Kidney (tissue), 13 donors: ENCODE measurements at regions not wholly inside any gene's neighbourhood (a gene's known extent, or its start where the extent isn't known, plus 50 kb on each side); places are given as distances from the start of the nearest gene placed in this dataset.

ENCODE experiments used
- DNase-seq, 5 donors: peaks; one replicate each; pipeline ENCODE4 v3.0.0-alpha.2; 2013 to 2020
- FAIRE-seq: peaks from 2 replicates; lab custom pipeline; 2012; peaks lifted over from hg19 to GRCh38; lab: Jason Lieb, UNC
- H3K27ac ChIP-seq, 2 donors: one replicate each; pipeline ENCODE4 v1.7.0; 2013; ENCODE audit warnings: low read depth in 2 of 2, low read length in 2 of 2, inconsistent platforms in 1 of 2
- H3K27me3 ChIP-seq: one replicate; pipeline ENCODE4 v1.7.1; 2013; ENCODE audit warnings: low read length, inconsistent platforms; ENCODE audit not compliant: control insufficient read depth, insufficient read depth
- H3K36me3 ChIP-seq, 3 donors: one replicate each; pipeline versions ENCODE4 v1.7.0 to v1.7.1; 2013; ENCODE audit warnings: low read length in 3 of 3, control low read depth in 1 of 3, inconsistent platforms in 1 of 3; ENCODE audit not compliant: insufficient read depth in 3 of 3, control insufficient read depth in 2 of 3
- H3K4me1 ChIP-seq, 3 donors: one replicate each; pipeline versions ENCODE4 v1.7.0 to v1.7.1; 2013; ENCODE audit warnings: low read length in 3 of 3, inconsistent platforms in 1 of 3, low read depth in 1 of 3; ENCODE audit not compliant: control insufficient read depth in 2 of 3, insufficient read depth in 2 of 3
- H3K4me3 ChIP-seq, 3 donors: one replicate each; pipeline versions ENCODE4 v1.7.0 to v1.8.1; 2013; ENCODE audit warnings: low read length in 3 of 3, control low read depth in 1 of 3, inconsistent platforms in 1 of 3
- H3K9ac ChIP-seq, 3 donors: one replicate each; pipeline versions ENCODE4 v1.7.0 to v1.7.1; 2013; ENCODE audit warnings: low read length in 3 of 3, control low read depth in 1 of 3, inconsistent platforms in 1 of 3
- H3K9me3 ChIP-seq, 3 donors: one replicate each; pipeline versions ENCODE4 v1.7.0 to v1.7.1; 2013; ENCODE audit warnings: low read length in 3 of 3, control low read depth in 1 of 3, inconsistent platforms in 1 of 3; ENCODE audit not compliant: control insufficient read depth in 2 of 3, insufficient read depth in 1 of 3
- intact Hi-C: fragments of 100-400 bp; cut with DNase I; formaldehyde crosslinking; loops from one replicate; pipeline ENCODE4 v1.11.1; 2022
- TF ChIP-seq, protein P1 (sequence below): IDR thresholded peaks from 3 replicates; pipeline ENCODE4 v1.5.1; 2012; ENCODE audit warnings: mild to moderate bottlenecking, moderate library complexity, borderline replicate concordance; ENCODE audit not compliant: insufficient read depth; ENCODE audit errors: extremely low read depth
- donor health status: control.
- donor health status: control.
- donor health status: control.
- donor health status: control.
- donor health status: control.
- donor health status: DM: yes; HTN: yes; CAD: no.
- donor health status: Normal renal cell carcinoma (clear cell type).

DNA sequence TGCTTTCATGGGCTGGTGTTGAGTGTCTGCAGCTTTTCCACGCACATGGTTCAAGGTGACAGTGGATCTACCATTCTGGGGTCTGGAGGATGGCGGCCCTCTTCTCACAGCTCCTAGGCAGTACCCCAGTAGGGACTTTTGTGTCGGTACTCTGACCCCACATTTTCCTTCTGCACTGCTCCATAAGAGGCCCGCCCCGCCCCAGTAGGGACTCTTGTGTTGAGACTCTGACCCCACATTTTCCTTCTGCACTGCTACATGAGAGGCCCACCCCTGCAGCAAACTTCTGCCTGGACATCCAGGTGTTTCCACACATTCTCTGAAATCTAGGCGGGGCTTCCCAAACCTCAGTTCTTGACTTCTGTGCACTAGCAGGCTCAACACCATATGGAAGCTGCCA is 383.4 kb upstream of the MEIS2 start:
- Histone ChIP-seq H3K27ac (no peak overlapping the region), H3K4me1 (no peaks in the 10 kb centered on the region), H3K27me3 (no peaks in the 10 kb centered on the region), H3K4me3 (no peak overlapping the region), H3K9ac (no peak overlapping the region), H3K36me3 (no peaks in the 10 kb centered on the region), H3K9me3 (no peaks in the 10 kb centered on the region)
- DNase-seq, result no peak
- TF ChIP-seq, protein P1, sequence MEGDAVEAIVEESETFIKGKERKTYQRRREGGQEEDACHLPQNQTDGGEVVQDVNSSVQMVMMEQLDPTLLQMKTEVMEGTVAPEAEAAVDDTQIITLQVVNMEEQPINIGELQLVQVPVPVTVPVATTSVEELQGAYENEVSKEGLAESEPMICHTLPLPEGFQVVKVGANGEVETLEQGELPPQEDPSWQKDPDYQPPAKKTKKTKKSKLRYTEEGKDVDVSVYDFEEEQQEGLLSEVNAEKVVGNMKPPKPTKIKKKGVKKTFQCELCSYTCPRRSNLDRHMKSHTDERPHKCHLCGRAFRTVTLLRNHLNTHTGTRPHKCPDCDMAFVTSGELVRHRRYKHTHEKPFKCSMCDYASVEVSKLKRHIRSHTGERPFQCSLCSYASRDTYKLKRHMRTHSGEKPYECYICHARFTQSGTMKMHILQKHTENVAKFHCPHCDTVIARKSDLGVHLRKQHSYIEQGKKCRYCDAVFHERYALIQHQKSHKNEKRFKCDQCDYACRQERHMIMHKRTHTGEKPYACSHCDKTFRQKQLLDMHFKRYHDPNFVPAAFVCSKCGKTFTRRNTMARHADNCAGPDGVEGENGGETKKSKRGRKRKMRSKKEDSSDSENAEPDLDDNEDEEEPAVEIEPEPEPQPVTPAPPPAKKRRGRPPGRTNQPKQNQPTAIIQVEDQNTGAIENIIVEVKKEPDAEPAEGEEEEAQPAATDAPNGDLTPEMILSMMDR, result no peak
- intact Hi-C loops, result no loop called here
- no peak for FAIRE-seq

DNA sequence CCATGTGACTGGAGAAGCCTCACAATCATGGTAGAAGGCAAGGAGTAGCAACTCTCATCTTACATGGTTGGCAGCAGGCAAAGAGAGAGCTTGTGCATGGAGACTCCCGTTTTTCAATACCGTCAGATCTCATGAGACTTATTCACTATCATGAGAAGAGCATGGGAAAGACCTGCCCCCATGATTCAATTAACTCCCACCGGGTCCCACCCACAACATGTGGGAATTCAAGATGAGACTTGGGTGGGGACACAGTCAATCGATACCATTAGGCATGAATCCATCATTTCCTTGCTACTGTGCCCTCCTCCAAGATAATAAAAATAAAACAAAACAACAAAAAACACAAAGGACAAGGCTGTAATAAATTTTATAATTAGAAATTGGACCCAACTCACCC is 384.7 kb upstream of the MEIS2 start:
- H3K4me1 ChIP-seq, result no peaks in the 10 kb centered on the region
- intact Hi-C loops, result no loop called here
- no peak overlapping the region for H3K9ac ChIP-seq
- DNase-seq, result no peak
- H3K36me3 ChIP-seq, result no peaks in the 10 kb centered on the region
- H3K9me3 ChIP-seq, result no peaks in the 10 kb centered on the region
- no peak for FAIRE-seq
- H3K4me3 ChIP-seq, result no peak overlapping the region
- no peaks in the 10 kb centered on the region for H3K27me3 ChIP-seq
- TF ChIP-seq, protein P1, result no peak
- H3K27ac ChIP-seq, result no peak overlapping the region

DNA sequence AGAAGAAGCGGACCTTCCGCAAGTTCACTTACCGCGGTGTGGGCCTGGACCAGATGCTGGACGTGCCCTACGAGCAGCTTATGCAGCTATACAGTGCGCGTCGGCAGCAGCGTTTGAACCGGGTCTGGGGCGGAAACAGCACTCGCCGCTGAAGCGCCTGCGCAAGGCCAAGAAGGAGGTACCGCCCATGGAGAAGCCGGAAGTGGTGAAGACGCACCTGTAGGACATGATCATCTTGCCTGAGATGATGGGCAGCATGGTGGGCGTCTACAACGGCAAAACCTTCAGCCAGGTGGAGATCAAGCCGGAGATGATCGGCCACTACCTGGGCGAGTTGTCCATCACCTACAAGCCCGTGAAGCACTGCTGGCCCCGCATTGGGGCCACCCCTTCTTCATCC is 390.4 kb upstream of the MEIS2 start:
- DNase-seq (peak in 1 of 5 donors; percentile 50), FAIRE-seq (no peak)
- Histone ChIP-seq H3K9ac (no peak overlapping the region), H3K36me3 (no peaks in the 10 kb centered on the region), H3K4me3 (no peak overlapping the region), H3K4me1 (no peaks in the 10 kb centered on the region), H3K27me3 (no peaks in the 10 kb centered on the region), H3K9me3 (no peaks in the 10 kb centered on the region), H3K27ac (no peak overlapping the region)
- TF ChIP-seq, protein P1, result no peak
- intact Hi-C loops, result no loop called here

DNA sequence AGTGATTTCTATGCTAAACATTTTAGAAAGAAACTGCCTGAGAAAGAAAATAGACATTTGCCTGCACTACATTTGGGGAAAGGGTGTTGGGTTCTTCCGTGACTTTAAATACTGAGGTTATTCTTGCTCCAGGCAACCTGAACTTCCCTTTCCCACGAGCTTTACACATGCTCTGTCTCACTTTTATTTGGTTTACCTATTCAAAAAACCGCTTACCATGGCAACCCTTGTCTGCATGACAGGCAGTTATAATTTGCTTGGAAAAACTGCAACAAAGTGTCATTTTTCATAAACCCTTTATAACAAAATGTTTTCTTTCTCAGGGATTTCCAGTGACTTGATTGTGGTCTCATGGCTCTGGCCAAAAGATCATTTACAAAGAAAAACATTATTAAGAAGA is 416.3 kb upstream of the MEIS2 start:
- TF ChIP-seq, protein P1, result no peak
- H3K9ac ChIP-seq, result no peak overlapping the region
- intact Hi-C loops, result no loop called here
- H3K9me3 ChIP-seq, result no peaks in the 10 kb centered on the region
- no peaks in the 10 kb centered on the region for H3K27me3 ChIP-seq
- FAIRE-seq, result no peak
- DNase-seq, result no peak
- H3K4me3 ChIP-seq, result no peak overlapping the region
- H3K36me3 ChIP-seq, result no peaks in the 10 kb centered on the region
- H3K27ac ChIP-seq, result no peak overlapping the region
- no peaks in the 10 kb centered on the region for H3K4me1 ChIP-seq
